PC-9 (cell line): ENCODE measurements at regions not wholly inside any gene's neighbourhood (a gene's known extent, or its start where the extent isn't known, plus 50 kb on each side); places are given as distances from the start of the nearest gene placed in this dataset.

ENCODE experiments used
- EZH2 ChIP-seq: fragments of 200-600 bp; sonication (generic); IDR thresholded peaks from 2 replicates; pipeline ENCODE4 v1.8.0; 2017; ENCODE audit warnings: antibody characterized with exemption, low read depth
- TF ChIP-seq, protein P1 (sequence below): fragments of 200-600 bp; sonication (generic); conservative IDR thresholded peaks from 2 replicates; pipeline ENCODE4 v1.6.1; 2017; ENCODE audit warnings: mixed run types, antibody characterized with exemption, mild to moderate bottlenecking, moderate library complexity

DNA sequence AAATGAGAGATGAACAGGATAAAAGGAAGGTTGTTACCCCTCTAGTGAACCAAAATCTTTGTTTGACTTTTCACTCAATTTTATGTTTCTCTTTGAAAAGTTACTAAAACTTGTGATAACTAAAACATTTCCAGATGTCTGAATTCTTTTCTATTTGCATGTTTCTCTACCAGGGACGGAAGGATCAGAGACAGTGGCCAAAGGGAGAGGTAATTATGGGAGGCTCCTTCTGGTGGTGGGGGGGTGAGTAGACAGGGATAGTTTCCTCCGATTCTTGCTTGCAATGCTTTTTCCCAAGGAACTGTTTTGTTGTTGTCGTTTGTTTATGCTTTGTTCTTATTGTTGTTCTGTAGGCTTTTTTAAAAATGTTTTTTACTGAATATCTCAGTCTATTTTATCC, 374.8 kb downstream of the INHBA start:
- TF ChIP-seq, protein P1, sequence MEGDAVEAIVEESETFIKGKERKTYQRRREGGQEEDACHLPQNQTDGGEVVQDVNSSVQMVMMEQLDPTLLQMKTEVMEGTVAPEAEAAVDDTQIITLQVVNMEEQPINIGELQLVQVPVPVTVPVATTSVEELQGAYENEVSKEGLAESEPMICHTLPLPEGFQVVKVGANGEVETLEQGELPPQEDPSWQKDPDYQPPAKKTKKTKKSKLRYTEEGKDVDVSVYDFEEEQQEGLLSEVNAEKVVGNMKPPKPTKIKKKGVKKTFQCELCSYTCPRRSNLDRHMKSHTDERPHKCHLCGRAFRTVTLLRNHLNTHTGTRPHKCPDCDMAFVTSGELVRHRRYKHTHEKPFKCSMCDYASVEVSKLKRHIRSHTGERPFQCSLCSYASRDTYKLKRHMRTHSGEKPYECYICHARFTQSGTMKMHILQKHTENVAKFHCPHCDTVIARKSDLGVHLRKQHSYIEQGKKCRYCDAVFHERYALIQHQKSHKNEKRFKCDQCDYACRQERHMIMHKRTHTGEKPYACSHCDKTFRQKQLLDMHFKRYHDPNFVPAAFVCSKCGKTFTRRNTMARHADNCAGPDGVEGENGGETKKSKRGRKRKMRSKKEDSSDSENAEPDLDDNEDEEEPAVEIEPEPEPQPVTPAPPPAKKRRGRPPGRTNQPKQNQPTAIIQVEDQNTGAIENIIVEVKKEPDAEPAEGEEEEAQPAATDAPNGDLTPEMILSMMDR, result no peak
- TF ChIP-seq EZH2, result no peak
